NCI-H2107 treated with DMSO at 0.1 percent for 48 hours (cell line): ENCODE measurements at regions not wholly inside any gene's neighbourhood (a gene's known extent, or its start where the extent isn't known, plus 50 kb on each side); places are given as distances from the start of the nearest gene placed in this dataset.

Source experiments
- DNase-seq: peaks from one replicate; lab custom pipeline; 2025; ENCODE audit not compliant: unreplicated experiment; lab: John Stamatoyannopoulos, UW

DNA sequence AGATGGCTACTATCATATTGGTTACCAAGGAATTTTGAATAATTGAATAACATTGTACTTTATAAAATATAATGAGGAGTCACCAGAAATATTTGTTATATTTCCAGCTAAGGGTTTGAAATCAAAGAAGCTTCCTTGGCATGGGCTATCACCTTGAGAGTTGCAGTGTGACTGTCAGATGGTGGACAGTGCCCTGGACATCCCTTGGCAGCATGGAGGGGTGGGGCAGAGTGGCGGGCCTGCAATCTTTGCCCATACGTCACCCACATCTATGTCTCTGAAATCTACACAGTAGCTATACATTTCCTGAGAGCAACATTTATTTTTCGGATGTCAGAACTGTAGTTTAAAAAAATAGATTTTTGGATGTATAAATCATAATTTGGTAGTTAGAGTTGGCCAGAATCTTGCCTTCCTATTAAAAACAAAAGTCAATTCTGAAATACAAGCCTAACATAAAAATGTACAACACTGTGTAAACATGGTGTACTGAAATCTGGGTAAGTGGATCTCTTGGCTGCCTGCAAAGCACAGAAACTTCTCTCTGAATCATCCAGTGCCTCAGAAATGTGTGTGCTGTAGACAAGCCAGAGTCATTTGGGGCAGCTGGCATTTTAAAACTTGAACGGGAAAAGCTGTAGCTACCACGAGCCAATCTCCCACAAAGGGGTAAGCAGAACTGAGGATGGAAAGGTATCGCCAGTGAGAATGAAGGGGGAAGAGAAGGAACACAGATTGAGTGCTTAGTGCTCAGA, 124.2 kb upstream of the ARHGAP28 start:
- DNase-seq = no peak

DNA sequence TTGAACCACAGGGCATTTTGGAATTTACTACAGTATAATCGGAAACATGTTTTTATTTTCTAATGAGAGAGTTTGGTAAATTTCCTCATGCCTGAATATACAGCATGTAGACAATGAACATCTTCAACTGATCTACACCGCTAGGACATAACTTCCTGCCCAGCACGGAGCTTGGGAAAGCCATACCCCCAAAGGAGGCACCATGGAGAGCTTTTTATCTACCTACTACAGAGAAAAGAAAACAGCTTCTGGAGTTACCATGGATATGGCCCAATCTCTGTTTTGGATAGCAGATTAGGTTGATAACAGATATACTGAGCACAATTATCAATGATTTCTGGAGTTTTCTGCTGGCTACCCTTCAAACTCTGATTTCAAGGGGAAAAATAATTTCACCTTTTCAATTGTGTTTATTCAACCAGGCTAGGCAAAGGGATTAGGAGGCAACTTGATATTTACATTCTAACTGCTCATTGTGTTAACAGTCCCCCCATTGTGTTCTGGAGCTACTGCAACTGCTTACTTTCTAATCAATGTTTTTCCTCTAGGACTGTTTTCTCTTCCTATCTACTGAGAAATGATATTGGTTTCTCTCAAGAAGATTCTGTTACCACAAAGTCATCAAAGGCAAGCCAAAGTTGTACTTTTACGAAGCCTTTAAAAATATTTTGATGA, 123.0 kb upstream of the ARHGAP28 start:
- no peak for DNase-seq

DNA sequence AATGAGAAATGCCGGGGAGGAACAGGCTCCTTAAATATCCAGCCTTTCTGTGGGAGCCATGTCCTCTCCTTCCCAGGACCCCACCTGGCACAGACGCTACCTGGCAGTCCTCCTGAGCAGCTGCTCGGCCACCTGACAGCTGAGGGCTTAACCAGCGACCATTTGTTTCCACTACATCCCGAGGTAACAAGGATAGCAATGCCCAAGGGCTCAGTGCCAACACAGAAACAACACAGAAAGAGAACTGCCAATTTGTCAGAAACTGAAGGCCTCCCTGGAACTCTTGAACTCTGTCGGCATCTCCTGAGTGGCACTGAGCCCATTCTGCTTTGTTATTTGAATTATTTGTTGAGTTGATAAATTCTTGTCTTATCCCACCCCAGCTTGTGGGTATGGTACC, 122.2 kb upstream of the ARHGAP28 start:
- DNase-seq = no peak

DNA sequence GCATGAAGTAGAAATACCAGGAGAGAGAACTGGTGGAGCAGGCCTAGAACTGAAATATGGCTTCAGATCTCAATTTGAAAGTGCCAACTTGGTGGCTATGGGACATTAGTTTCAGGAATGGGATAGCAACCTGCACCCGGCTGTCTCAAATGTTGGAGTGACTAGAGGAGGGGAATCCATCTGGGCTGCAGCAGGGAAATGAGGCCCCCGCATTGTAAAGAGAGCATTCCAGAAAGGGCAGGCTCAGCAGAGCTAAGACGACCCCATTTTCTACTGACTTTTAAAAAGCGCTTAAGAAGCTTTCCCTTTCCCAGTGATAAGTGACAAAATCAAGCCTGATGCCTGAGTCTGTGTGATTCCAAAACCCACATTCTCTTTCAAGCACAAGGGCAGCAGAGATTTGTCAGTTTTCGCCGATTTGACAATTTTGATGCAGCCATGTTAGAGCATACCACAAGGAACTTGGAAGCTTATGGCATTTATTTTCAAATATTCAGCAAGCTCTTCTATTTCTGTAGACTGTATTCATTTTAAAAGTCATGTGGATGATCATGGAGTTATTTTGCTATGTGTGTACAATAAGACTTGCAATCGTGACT, 119.8 kb upstream of the ARHGAP28 start:
- DNase-seq = no peak

DNA sequence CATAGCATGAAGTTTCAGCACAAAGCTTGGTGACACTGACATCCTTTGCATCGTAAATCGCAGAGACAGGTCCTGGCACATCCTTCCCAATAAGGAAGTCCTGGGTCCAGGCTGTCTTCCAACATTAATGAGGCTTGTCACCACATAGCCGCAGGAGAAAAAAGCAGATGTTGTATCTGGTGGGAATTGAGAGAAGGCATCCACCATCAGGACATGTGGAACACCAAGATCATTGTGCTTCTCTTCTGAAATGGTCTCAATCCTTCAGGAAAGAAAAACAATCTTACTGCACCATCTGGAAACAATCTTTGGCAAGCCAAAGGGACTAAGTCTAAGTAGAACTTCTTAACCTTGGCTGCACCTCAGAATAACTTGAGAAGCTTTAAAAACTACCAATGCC, 119.0 kb upstream of the ARHGAP28 start:
- DNase-seq = no peak

DNA sequence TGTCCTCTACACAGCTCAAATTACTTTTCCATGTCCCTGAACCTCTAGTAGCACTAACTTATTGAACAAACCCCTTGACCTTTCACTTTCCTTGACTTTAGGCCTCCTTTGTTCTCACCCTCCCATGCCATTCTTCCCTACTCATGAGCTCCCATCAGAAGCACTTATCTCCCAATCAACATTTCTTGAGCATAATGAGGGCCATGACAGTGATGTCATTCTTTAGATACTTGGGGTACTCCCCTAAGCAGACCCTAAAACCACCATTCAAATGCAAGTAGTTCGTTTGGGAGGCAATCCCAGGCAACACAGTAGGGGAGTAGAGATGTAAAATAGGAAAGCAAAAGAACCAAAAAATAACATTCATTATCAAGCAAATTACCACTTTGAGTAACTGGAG, 115.9 kb upstream of the ARHGAP28 start:
- DNase-seq = no peak

DNA sequence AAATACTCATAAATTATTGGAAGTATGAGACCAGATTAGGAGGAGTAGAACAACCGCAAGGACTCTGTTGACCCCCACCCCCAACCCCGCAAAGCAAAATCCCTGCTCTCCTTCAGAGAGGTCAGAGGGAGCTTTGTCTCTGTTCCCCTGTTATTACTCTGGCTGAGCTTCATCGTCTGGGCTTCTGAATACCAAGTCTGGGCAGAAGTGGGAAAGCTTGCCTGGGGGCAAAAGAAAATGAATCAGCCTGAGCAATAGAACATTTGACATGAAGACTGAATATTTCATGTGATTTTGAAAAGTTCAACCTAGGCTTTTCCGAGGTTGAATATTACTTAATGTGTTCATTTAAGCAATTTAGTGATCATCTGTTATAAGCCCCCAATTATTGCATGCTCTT, 114.6 kb upstream of the ARHGAP28 start:
- DNase-seq = no peak

DNA sequence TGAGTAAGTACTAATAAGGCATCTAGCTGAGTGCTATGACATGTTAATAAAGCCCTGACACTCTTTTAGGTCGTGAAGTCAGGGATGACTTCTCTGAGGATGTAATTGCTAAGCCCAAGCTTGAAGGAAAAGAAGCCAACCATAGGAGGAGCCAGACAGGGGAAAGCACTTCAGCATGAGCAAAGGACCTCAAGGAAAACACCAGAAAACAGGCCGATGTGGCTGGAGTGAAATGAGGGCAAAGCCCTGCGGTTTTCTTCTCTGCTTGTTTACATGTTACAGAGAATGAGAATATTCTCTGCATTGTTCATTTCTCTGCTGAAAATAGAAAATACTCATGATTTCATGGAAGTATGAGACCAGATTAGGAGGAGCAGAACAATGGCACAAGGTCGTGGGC, 112.5 kb upstream of the ARHGAP28 start:
- no peak for DNase-seq

DNA sequence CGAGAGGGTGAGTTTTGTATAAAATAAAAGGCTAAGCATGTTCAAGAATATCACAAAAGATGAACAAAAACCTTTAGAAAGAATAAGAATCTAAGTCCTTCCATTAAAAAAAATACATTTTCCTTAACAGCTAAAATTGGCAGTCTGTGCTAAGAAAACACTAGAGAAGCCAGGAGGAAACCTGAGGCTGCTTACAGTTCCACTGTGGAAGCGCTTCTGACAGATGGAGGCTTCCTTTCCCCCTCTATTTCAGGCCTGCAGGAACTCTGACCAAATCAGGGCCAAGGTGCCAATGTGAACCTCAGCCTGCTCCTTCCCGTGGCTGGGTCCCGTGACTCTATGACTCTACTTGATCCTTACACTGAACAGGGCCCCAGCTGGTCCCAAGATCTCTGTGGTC, 108.1 kb upstream of the ARHGAP28 start:
- no peak for DNase-seq

DNA sequence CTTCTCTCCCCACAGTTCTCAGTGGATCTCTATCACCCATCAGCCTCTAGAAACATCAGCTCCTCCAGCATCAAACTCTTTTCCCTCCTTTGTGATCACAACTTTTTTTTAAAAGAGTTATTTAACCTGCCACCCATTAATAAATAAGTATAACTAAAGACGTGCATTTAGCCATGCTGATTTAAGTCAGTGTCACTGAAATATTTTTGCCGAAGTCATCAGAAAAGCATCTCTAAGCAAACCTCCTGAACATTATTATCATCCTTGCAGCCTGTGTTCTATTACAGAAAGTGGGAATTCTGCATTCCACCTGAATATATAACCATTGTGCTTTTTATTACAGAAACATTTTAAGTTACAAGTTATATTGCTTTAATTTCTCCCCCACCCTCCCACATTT, 106.2 kb upstream of the ARHGAP28 start:
- no peak for DNase-seq

DNA sequence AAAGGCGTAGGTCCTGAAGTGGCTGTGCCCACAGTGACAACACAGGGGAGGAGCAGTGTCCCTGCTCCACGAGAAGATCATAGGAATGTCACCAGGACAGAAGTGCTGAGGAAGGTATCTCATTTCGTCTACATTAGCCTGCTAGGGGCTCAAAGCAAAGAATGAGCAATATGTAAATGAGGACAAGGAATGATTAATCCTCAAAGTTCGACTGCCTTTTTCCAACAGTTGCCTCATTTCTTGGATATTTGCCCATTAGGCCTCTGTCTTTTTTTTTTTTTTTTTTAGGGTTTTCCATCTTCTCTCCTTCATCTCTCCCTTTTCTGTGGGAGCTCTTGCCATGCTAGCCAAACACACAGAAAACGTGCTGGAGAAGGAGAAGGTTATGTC, 105.2 kb upstream of the ARHGAP28 start:
- DNase-seq = no peak

DNA sequence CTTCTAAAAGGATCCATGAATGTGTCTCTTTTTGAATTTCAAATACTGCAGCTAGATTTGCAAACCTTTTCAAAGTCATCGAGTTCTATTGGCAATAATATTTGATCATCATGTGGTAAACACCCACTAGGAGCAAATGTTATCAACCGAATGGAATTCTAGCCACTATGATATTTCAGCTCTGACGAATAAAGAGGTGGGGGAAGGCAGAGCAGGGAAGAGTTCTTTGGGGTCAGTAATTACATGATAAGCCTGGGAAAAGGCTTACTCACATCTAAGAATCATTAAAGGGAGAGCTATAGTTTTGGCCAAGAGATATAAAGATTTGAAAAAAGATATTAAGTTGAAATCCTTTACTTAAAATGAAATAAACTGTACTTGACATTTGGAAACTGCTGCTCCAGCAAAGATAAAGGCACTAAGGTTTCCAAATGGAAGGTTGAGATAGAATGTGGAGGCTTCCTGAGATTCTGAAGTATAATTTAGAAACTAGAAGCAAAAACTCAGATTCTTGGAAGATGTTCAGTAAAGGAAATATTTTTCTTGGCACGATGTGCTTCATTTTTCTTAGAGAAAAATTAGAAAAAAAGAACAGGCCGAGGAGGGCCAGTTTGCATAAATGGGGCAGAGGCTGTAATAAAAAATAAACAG, 104.7 kb upstream of the ARHGAP28 start:
- no peak for DNase-seq

DNA sequence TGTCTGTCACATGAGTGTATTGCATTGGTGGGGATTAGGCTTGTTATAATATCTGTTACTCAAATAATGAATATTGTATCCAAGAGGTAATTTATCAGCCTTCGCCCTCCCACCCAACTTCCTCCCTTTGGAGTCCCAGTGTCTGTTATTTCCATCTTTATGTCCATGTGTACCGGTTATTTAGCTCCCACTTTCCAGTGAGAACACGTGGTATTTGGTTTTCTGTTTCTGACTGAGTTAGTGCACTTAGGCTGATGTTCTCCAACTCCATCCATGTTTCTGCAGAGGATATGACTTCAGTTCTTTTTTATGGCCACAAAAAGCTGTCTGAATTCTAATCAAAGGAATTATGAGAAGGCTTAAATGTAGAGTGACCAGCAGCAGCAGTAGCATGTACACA, 104.0 kb upstream of the ARHGAP28 start:
- DNase-seq = no peak

DNA sequence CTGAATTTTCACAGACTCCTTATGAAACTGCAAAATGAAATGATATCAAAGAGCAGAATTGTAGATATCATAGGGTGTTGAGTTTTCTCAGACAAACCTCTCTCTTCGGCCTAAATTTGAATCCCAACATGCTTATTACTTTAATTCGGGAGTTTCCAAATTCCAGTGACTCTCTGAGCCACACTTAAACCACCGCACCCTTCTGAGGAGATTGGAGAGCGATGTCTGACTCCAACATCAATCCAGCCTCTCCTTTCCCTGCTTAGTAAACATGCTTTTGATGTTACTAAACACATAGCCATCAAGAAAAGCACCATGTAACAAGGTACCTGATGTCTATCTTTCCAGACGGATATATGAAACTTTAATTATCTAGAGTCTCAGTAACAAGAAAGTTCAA, 103.1 kb upstream of the ARHGAP28 start:
- no peak for DNase-seq

DNA sequence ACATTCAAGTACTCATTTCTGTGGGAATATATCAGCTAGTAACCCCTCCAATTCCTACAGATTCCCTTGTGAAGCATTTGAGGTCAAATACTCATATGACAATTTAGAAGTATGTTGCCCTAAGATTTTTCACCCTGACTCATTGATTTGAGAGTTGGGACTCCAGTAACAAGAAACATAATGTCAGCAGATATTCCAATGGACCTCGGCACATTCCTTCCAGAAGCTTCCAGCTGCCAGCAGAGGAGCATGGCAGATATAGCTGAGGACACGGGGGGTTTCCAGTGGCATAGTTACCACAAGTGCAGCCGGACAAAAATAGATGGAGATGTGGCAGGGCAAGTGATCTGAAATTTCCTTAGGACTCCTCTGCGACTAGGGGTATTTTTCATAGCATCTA, 101.9 kb upstream of the ARHGAP28 start:
- DNase-seq = no peak

DNA sequence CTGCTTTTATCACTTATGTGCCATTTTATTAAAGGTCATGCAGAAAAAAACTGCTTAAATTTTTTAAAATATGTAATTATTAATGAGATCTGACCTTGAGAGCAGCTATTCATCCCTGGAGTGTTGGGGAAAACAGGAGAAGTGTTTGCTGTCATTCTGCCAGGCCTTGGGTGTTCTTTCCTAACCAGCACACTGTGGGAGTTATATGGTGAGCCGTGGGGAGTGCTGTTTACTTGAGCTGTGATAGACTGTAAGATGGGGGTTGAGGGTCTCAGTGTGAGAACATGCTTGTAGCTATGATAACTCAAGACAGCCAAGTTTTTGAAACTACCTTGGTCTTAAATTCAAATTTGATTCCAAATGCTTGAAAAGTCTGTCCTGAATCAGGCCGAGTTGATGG, 101.3 kb upstream of the ARHGAP28 start:
- DNase-seq = no peak

DNA sequence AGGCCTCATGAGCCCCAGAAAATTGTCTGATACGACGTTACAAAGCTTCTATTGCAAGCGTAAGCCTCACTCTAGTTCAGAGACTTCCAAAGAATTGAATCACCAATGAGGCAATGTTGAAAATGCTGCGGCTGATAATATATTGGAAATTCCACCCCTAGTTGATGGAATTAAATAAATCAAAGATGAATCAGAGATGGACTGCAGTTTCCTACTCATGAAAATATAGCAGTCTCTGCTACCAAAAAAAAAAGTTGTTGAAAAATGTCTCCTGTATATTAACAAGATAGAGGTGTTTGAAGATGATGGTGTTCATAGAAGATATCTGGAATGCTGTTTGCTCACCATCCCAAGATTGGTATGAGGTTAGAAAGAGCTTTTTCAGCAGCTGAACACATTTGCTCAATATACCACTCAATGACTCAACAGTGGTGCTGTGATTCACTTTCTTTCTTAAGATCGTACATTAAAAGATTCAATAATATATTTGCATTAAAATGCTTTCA, 99.8 kb upstream of the ARHGAP28 start:
- DNase-seq = no peak

DNA sequence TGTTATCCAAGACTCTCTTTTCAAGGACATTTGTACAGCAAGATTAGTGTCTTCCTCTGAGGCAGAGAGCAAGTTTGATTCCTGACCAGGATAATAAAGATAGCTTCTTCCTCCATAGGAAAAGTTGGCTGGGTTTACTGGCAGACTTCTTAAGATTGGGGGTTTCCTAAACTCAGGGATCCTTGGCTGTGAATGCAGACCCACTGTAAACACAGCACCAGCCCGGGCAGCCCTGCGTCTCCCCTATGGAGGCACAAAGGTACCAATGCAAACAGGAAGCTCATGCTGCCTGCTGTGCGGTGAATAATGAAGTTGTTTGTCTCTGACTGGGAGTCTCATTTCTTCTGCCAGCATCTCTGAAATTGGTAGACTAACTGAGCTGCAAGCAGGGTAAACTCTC, 96.2 kb upstream of the ARHGAP28 start:
- DNase-seq = no peak

DNA sequence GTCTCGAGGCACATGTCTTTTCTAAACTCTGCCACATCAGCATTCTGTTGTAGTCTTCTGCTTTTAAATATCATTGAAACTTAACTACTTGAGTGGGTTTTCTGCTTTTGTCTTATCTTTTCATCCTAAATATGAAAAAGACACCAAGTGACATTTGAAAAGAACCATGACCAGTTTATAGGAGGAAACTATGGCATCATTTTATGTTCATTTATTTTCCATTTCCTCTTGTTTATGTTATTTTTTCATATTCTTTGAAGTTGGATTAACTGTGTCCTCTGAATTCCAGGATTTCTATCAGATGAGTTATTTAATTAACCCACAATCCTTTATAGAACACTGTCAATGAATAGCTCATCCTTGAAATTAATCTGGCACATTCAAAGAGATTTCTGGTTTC, 93.4 kb upstream of the ARHGAP28 start:
- no peak for DNase-seq

DNA sequence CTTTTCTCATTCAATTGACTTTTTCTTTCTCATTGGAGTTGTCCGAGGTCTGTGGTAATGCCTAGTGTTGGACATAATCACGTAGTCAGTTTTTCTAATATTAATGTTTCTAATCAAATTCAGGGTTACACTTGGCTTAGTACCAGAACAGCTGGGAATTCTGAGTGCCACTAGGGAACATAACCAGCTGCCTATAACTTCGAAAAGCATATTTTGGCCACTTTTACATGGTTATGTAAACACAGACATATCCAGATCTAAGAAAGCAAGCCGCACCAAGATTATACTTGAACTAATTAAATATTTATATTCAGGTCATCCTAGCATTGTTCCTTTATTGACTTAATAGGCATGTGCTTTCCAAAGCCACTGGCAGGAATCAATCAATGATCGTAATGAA, 91.1 kb upstream of the ARHGAP28 start:
- DNase-seq = no peak

DNA sequence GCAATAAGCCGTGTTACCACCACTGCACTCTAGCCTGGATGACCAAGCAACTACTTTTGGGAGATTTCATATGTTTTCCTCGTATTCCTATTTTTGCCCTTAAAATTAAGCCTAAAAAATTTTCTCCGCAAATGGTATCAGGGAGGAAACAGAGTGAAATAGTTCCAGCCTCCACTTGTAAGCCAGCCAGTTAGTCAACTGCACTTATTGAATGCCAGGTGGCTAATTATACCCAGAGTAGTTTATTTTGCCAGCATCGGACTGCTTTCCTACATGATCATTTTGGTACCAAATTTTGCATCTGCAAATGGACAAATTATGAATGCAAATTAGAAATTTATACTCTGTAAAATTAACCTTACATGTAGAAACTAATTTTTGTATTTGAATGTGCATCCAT, 90.2 kb upstream of the ARHGAP28 start:
- DNase-seq = no peak
